GM12878 (cell line): ENCODE measurements at regions not wholly inside any gene's neighbourhood (a gene's known extent, or its start where the extent isn't known, plus 50 kb on each side); places are given as distances from the start of the nearest gene placed in this dataset.

Experiments
- ATAC-seq: fragments of 200-7000 bp; cut with Tn5 transposase; 3 replicates; pipeline ENCODE4 v1.9.1; 2020; ENCODE audit warnings: mild to moderate bottlenecking, moderate library complexity
- BruUV-seq: library from RNA; stranded (reverse); fragments of 400-500 nt; replicated peaks from 2 replicates; lab custom pipeline; 2021; lab: Mats Ljungman, UMichigan
- CTCF ChIA-PET: fragments of 300-600 bp; sonication (Branson Sonifier 250); formaldehyde crosslinking; extraction: SDS; loops from one replicate; lab custom pipeline; 2021; ENCODE audit warnings: inconsistent platforms; lab: Yijun Ruan, JAX
- POLR2A ChIA-PET: fragments of 350-600 bp; formaldehyde crosslinking; extraction: SDS; loops from one replicate; lab custom pipeline; 2021; ENCODE audit warnings: inconsistent platforms; lab: Charles Lee
- RAD21 ChIA-PET: fragments of 300-600 bp; sonication (Branson Sonifier 250); formaldehyde crosslinking; loops from one replicate; lab custom pipeline; 2023; ENCODE audit warnings: antibody characterized with exemption; ENCODE audit not compliant: unreplicated experiment; lab: Charles Lee
- SMC1A ChIA-PET: fragments of 300-600 bp; sonication (Branson Sonifier 250); formaldehyde crosslinking; loops from one replicate; lab custom pipeline; 2023; ENCODE audit not compliant: unreplicated experiment, uncharacterized antibody; lab: Charles Lee
- DNase-seq: peaks from one replicate; pipeline ENCODE4 v3.0.0-alpha.2; 2011; ENCODE audit warnings: low read depth, low spot score
- FAIRE-seq: peaks from 3 replicates; lab custom pipeline; 2011; peaks lifted over from hg19 to GRCh38; lab: Jason Lieb, UNC
- H2AFZ ChIP-seq: 2 replicates; pipeline ENCODE4 v1.6.0; 2011; ENCODE audit warnings: low read depth, low read length, control low read depth; ENCODE audit not compliant: control insufficient read depth
- H3K27ac ChIP-seq: 2 replicates; pipeline ENCODE4 v1.5.1; 2011; ENCODE audit warnings: control low read depth; ENCODE audit not compliant: control insufficient read depth, insufficient read depth
- H3K27me3 ChIP-seq, 2 experiments: replicated peaks in 1 of 2; 2 replicates each; pipeline versions ENCODE4 v1.6.0 to v1.6.1; 2011; ENCODE audit warnings: low read length in 1 of 2; ENCODE audit not compliant: control insufficient read depth in 2 of 2, insufficient read depth in 2 of 2
- H3K36me3 ChIP-seq, 2 experiments: 2 replicates each; pipeline ENCODE4 v1.5.1; 2011; ENCODE audit warnings: low read length in 1 of 2; ENCODE audit not compliant: control insufficient read depth in 2 of 2, insufficient read depth in 2 of 2
- H3K4me1 ChIP-seq: 2 replicates; pipeline ENCODE4 v1.6.1; 2011; ENCODE audit warnings: mild to moderate bottlenecking, low read length, moderate library complexity, mixed read lengths; ENCODE audit not compliant: control insufficient read depth, insufficient read depth
- H3K4me2 ChIP-seq: 2 replicates; pipeline ENCODE4 v1.6.0; 2011; ENCODE audit warnings: control low read depth; ENCODE audit not compliant: control insufficient read depth, insufficient read depth
- H3K4me3 ChIP-seq: fragments of 200-600 bp; sonication (generic); 2 replicates; pipeline ENCODE4 v1.5.1; 2016
- H3K79me2 ChIP-seq: 2 replicates; pipeline ENCODE4 v1.6.0; 2011; ENCODE audit warnings: low read length; ENCODE audit not compliant: control insufficient read depth, insufficient read depth
- H3K9ac ChIP-seq: 2 replicates; pipeline ENCODE4 v1.8.0; 2011; ENCODE audit warnings: low read length, control low read depth, mixed read lengths; ENCODE audit not compliant: control insufficient read depth, insufficient read depth
- H3K9me3 ChIP-seq: replicated peaks from 3 replicates; pipeline ENCODE4 v1.5.1; 2011; ENCODE audit warnings: mild to moderate bottlenecking, low read length; ENCODE audit not compliant: control insufficient read depth, insufficient read depth
- H4K20me1 ChIP-seq: 2 replicates; pipeline ENCODE4 v1.6.0; 2011; ENCODE audit not compliant: control insufficient read depth, insufficient read depth
- ASH2L ChIP-seq: fragments of 300-600, 200-600 bp; sonication (generic); IDR thresholded peaks from 2 replicates; pipeline ENCODE4 v1.6.1; 2017; ENCODE audit warnings: low read depth, mild to moderate bottlenecking, borderline replicate concordance
- DPF2 ChIP-seq: fragments of 450-650 bp; IDR thresholded peaks from 2 replicates; pipeline ENCODE4 v1.6.1; 2017; ENCODE audit warnings: mild to moderate bottlenecking
- EGR1 ChIP-seq, 2 experiments: IDR thresholded peaks; 1 replicate in 1 of 2; 2 replicates in 1 of 2; pipeline ENCODE4 v1.6.1; 2011 to 2012; ENCODE audit warnings: low read depth in 2 of 2, low read length in 2 of 2, borderline replicate concordance in 1 of 2, mild to moderate bottlenecking in 1 of 2, moderate library complexity in 1 of 2
- GABPA ChIP-seq: IDR thresholded peaks from 2 replicates; pipeline ENCODE4 v1.6.1; 2014; ENCODE audit warnings: antibody characterized with exemption, low read depth, mild to moderate bottlenecking, inconsistent platforms
- LARP7 ChIP-seq: fragments of 450-650 bp; IDR thresholded peaks from 2 replicates; pipeline ENCODE4 v1.6.1; 2017; ENCODE audit warnings: mild to moderate bottlenecking
- NR2C2 ChIP-seq: IDR thresholded peaks from 2 replicates; pipeline ENCODE4 v1.6.1; 2011; ENCODE audit warnings: borderline replicate concordance, low read depth; ENCODE audit not compliant: control insufficient read depth, insufficient read length
- RB1 ChIP-seq: fragments of 450-650 bp; formaldehyde crosslinking; IDR thresholded peaks from 2 replicates; pipeline ENCODE4 v1.6.1; 2017; ENCODE audit warnings: mild to moderate bottlenecking, borderline replicate concordance
- USF2 ChIP-seq: IDR thresholded peaks from 2 replicates; pipeline ENCODE4 v1.6.1; 2011; ENCODE audit warnings: low read depth, low read length, improper control_type of control experiment, borderline replicate concordance
- ZNF217 ChIP-seq: fragments of 450-650 bp; IDR thresholded peaks from 2 replicates; pipeline ENCODE4 v1.6.1; 2017; ENCODE audit warnings: antibody characterized with exemption, mild to moderate bottlenecking
- ZZZ3 ChIP-seq: IDR thresholded peaks from 2 replicates; pipeline ENCODE4 v1.6.1; 2011; ENCODE audit warnings: low read depth; ENCODE audit not compliant: control insufficient read depth, insufficient read length
- WGBS: methylation state at CpG from one replicate; pipeline ENCODE4 v1.1.6; 2016; ENCODE audit warnings: low lambda C conversion rate; ENCODE audit not compliant: insufficient replicate concordance, insufficient coverage; ENCODE audit errors: missing lambda C conversion rate; 5-methylcytosine and 5-hydroxymethylcytosine counted together
- in situ Hi-C: fragments of 300-500 bp; cut with MboI; formaldehyde crosslinking; loops from 9 replicates; pipeline ENCODE4 v1.14.3; 2018; ENCODE audit warnings: mixed read lengths
- intact Hi-C: fragments of 100-400 bp; cut with micrococcal nuclease; formaldehyde crosslinking; loops from one replicate; pipeline ENCODE4 v1.14.2; 2022; ENCODE audit not compliant: unreplicated experiment

GRCh38 chr15:96158938-96159337 lies 171.6 kb upstream of the NR2F2 start:
- H4K20me1 ChIP-seq = no peaks in the 10 kb centered on the region
- no peaks in the 10 kb centered on the region for H3K4me1 ChIP-seq
- H3K4me3 ChIP-seq = no peak overlapping the region
- SMC1A ChIA-PET = interaction anchor here (0.9 to 1.6 kb wide), 2 partner anchors 18 to 152 kb away, joined by 3 read pairs; no protein-coding TSS in a partner anchor
- in situ Hi-C loops = no loop called here
- H3K4me2 ChIP-seq = no peak overlapping the region
- TF ChIP-seq ASH2L (no peak), ZNF217 (no peak), LARP7 (no peak), USF2 (no peak)
- TF ChIP-seq, all 136 proteins: peak for 0
- no peak overlapping the region for H3K9ac ChIP-seq
- H3K79me2 ChIP-seq = no peaks in the 10 kb centered on the region
- H3K27me3 ChIP-seq = no peaks in the 10 kb centered on the region
- no peak overlapping the region for H3K27ac ChIP-seq
- H3K9me3 ChIP-seq = no peaks in the 10 kb centered on the region
- ATAC-seq (no peak), DNase-seq (no peak), FAIRE-seq (no peak)
- no peaks in the 10 kb centered on the region for H3K36me3 ChIP-seq
- CTCF ChIA-PET = no interaction called here
- H2AFZ ChIP-seq = no peak overlapping the region
- POLR2A ChIA-PET = interaction anchor here (0.6 kb wide), 1 partner anchor 13 kb away, joined by 4 read pairs; no protein-coding TSS in a partner anchor
- RAD21 ChIA-PET = no interaction called here
- BruUV-seq = no TSS peak
- 42% methylated on average over 5 of the region's 5 CpGs for WGBS
- intact Hi-C loops = no loop called here

- ChIA-PET POLR2A (interaction anchor here (0.5 to 0.6 kb wide), 2 partner anchors 59 to 146 kb away, joined by 3 to 5 read pairs; no protein-coding TSS in a partner anchor), SMC1A (interaction anchor here (1.1 kb wide), 1 partner anchor 10 kb away, joined by 3 read pairs; no protein-coding TSS in a partner anchor), CTCF (interaction anchor here (0.8 to 1.3 kb wide), 2 partner anchors 15 to 80 kb away, joined by 3 read pairs; no protein-coding TSS in a partner anchor), RAD21 (no interaction called here)
- FAIRE-seq (no peak), ATAC-seq (no peak), DNase-seq (no peak)
- intact Hi-C loops = no loop called here
- no TSS peak for BruUV-seq
- H3K27ac ChIP-seq = no peak overlapping the region
- H3K4me1 ChIP-seq = no peaks in the 10 kb centered on the region
- H3K36me3 ChIP-seq = no peaks in the 10 kb centered on the region
- H3K79me2 ChIP-seq = no peaks in the 10 kb centered on the region
- no peak overlapping the region for H3K9ac ChIP-seq
- in situ Hi-C loops = no loop called here
- H3K4me2 ChIP-seq = no peak overlapping the region
- WGBS = 25% methylated on average over 8 of the region's 8 CpGs
- no peaks in the 10 kb centered on the region for H3K9me3 ChIP-seq
- H4K20me1 ChIP-seq = no peaks in the 10 kb centered on the region
- H2AFZ ChIP-seq = no peak overlapping the region
- H3K27me3 ChIP-seq = no peaks in the 10 kb centered on the region
- no peak for TF ChIP-seq GABPA
- TF ChIP-seq ZZZ3 = no peak
- no peak for TF ChIP-seq NR2C2
- TF ChIP-seq DPF2 = no peak
- no peak for TF ChIP-seq EGR1 (IDR thresholded peaks at IDR 0.05; ENCODE audit: borderline replicate concordance in 1 of 2, low read depth in 2 of 2, low read length in 2 of 2)
- no peak for TF ChIP-seq RB1
- H3K4me3 ChIP-seq = no peak overlapping the region
These were observed 170.2 kb upstream of the NR2F2 start for GRCh38 chr15:96160269-96160668.
